HepG2 (cell line): ENCODE measurements at regions not wholly inside any gene's neighbourhood (a gene's known extent, or its start where the extent isn't known, plus 50 kb on each side); places are given as distances from the start of the nearest gene placed in this dataset.

ENCODE experiments used
- ATAC-seq: fragments of 200-7000 bp; cut with Tn5 transposase; 3 replicates; pipeline ENCODE4 v1.9.1; 2020; ENCODE audit warnings: mild to moderate bottlenecking, moderate library complexity
- BruUV-seq: library from RNA; stranded (reverse); fragments of 400-500 nt; replicated peaks from 2 replicates; lab custom pipeline; 2021; lab: Mats Ljungman, UMichigan
- CTCF ChIA-PET: fragments of 300-600 bp; formaldehyde crosslinking; extraction: SDS; loops from one replicate; lab custom pipeline; 2021; ENCODE audit warnings: low total read pairs, inconsistent platforms, low intra/inter-chr PET ratio; lab: Yijun Ruan, JAX
- POLR2A ChIA-PET: fragments of 350-600 bp; sonication (Branson Sonifier 250); formaldehyde crosslinking; loops from one replicate; lab custom pipeline; 2020; ENCODE audit warnings: antibody characterized with exemption, inconsistent platforms; lab: Yijun Ruan, JAX
- DNase-seq: peaks from one replicate; pipeline ENCODE4 v3.0.0-alpha.2; 2015; ENCODE audit warnings: low spot score
- FAIRE-seq: peaks from 3 replicates; lab custom pipeline; 2011; peaks lifted over from hg19 to GRCh38; lab: Jason Lieb, UNC
- H2AFZ ChIP-seq: one replicate; pipeline ENCODE4 v1.6.1; 2011; ENCODE audit warnings: low read length, inconsistent platforms
- H3K27ac ChIP-seq: fragments of 300-600 bp; 3 replicates; pipeline ENCODE4 v1.8.0; 2011; ENCODE audit warnings: mixed run types, mild to moderate bottlenecking, mixed read lengths, low read length, inconsistent platforms; ENCODE audit not compliant: insufficient read depth; ENCODE audit errors: extremely low read length
- H3K27me3 ChIP-seq, 2 experiments: fragments of 200-600 bp in 1 of 2; 2 replicates in 1 of 2; 3 replicates in 1 of 2; pipeline versions ENCODE4 v1.6.0 to v1.8.0; 2011; ENCODE audit warnings: low read length in 2 of 2, mild to moderate bottlenecking in 2 of 2, moderate library complexity in 2 of 2, inconsistent platforms in 1 of 2; ENCODE audit not compliant: insufficient read depth in 2 of 2, control insufficient read depth in 1 of 2
- H3K36me3 ChIP-seq, 2 experiments: fragments of 200-600 bp in 1 of 2; replicated peaks in 1 of 2; 2 replicates in 1 of 2; 3 replicates in 1 of 2; pipeline versions ENCODE4 v1.5.1 to v1.8.0; 2011; ENCODE audit warnings: low read length in 2 of 2, inconsistent platforms in 1 of 2; ENCODE audit not compliant: insufficient read depth in 2 of 2, control insufficient read depth in 1 of 2
- H3K4me1 ChIP-seq: 2 replicates; pipeline ENCODE4 v1.5.1; 2012; ENCODE audit warnings: low read length, inconsistent platforms; ENCODE audit not compliant: insufficient read depth
- H3K4me2 ChIP-seq: 2 replicates; pipeline ENCODE4 v1.6.0; 2011; ENCODE audit warnings: low read depth, low read length, inconsistent platforms
- H3K4me3 ChIP-seq, 3 experiments: fragments of 200-600 bp in 1 of 3; sonication (generic), shearing (Covaris generic) in 1 of 3; replicated peaks in 1 of 3; 2 replicates each; pipeline ENCODE4 v1.5.1; 2011 to 2016; ENCODE audit warnings: low read length in 3 of 3, inconsistent platforms in 2 of 3, low read depth in 2 of 3, mild to moderate bottlenecking in 2 of 3, control low read depth in 1 of 3, mixed read lengths in 1 of 3; ENCODE audit not compliant: insufficient read depth in 1 of 3
- H3K79me2 ChIP-seq: one replicate; pipeline ENCODE4 v1.6.1; 2011; ENCODE audit warnings: low read length, inconsistent platforms; ENCODE audit not compliant: insufficient read depth
- H3K9ac ChIP-seq: 2 replicates; pipeline ENCODE4 v1.6.0; 2011; ENCODE audit warnings: mild to moderate bottlenecking, low read depth, low read length, inconsistent platforms; ENCODE audit not compliant: insufficient read depth
- H3K9me3 ChIP-seq: 2 replicates; pipeline ENCODE4 v1.5.1; 2012; ENCODE audit warnings: mild to moderate bottlenecking, low read length
- H4K20me1 ChIP-seq: 2 replicates; pipeline ENCODE4 v1.6.0; 2011; ENCODE audit warnings: inconsistent platforms, mild to moderate bottlenecking, low read length, moderate library complexity; ENCODE audit not compliant: insufficient read depth
- CENPX ChIP-seq: sonication (generic); formaldehyde crosslinking; IDR thresholded peaks from 2 replicates; pipeline ENCODE4 v1.9.0; 2021; ENCODE audit warnings: mild to moderate bottlenecking, missing genetic modification reagents, moderate library complexity
- MAFF ChIP-seq: IDR thresholded peaks from 2 replicates; pipeline ENCODE4 v1.6.1; 2011; ENCODE audit warnings: low read depth, low read length, improper control_type of control experiment
- MAFK ChIP-seq, 2 experiments: IDR thresholded peaks in 1 of 2; conservative IDR thresholded peaks in 1 of 2; 2 replicates each; pipeline ENCODE4 v1.6.1; 2011; ENCODE audit warnings: improper control_type of control experiment in 2 of 2, low read length in 2 of 2
- PHF8 ChIP-seq: sonication (generic); formaldehyde crosslinking; IDR thresholded peaks from 2 replicates; pipeline ENCODE4 v1.5.0; 2020; ENCODE audit warnings: missing genetic modification reagents
- PITX1 ChIP-seq: sonication (generic); formaldehyde crosslinking; IDR thresholded peaks from 2 replicates; pipeline ENCODE4 v1.5.1; 2020; ENCODE audit warnings: mild to moderate bottlenecking, missing genetic modification reagents
- ZFP62 ChIP-seq: sonication (generic); formaldehyde crosslinking; IDR thresholded peaks from 2 replicates; pipeline ENCODE4 v1.4.0; 2020; ENCODE audit warnings: missing genetic modification reagents
- ZKSCAN5 ChIP-seq: sonication (generic); formaldehyde crosslinking; IDR thresholded peaks from 2 replicates; pipeline ENCODE4 v1.5.1; 2020; ENCODE audit warnings: mild to moderate bottlenecking, missing genetic modification reagents
- ZNF136 ChIP-seq: sonication (generic); formaldehyde crosslinking; IDR thresholded peaks from 2 replicates; pipeline ENCODE4 v1.8.1; 2022; ENCODE audit warnings: low read depth, mild to moderate bottlenecking, moderate library complexity, missing genetic modification reagents
- ZNF34 ChIP-seq: sonication (generic); formaldehyde crosslinking; IDR thresholded peaks from 2 replicates; pipeline ENCODE4 v1.4.0; 2020; ENCODE audit warnings: mild to moderate bottlenecking, missing genetic modification reagents, borderline replicate concordance
- ZNF598 ChIP-seq: sonication (generic); formaldehyde crosslinking; IDR thresholded peaks from 2 replicates; pipeline ENCODE4 v1.5.1; 2020; ENCODE audit warnings: mild to moderate bottlenecking, missing genetic modification reagents, borderline replicate concordance
- ZNF839 ChIP-seq: sonication (generic); formaldehyde crosslinking; IDR thresholded peaks from 2 replicates; pipeline ENCODE4 v1.4.0; 2020; ENCODE audit warnings: missing genetic modification reagents, mild to moderate bottlenecking, borderline replicate concordance
- WGBS: methylation state at CpG from one replicate; pipeline ENCODE4 v1.1.6; 2017; ENCODE audit warnings: low lambda C conversion rate; 5-methylcytosine and 5-hydroxymethylcytosine counted together
- in situ Hi-C: cut with HindIII; loops from 2 replicates; pipeline ENCODE4 v1.10.0; 2017; ENCODE audit warnings: low pct_unique_long_range_greater_than_20kb; ENCODE audit not compliant: extremely low pct_ligation_motif_present
- intact Hi-C: fragments of 100-400 bp; cut with micrococcal nuclease; formaldehyde crosslinking; loops from one replicate; pipeline ENCODE4 v1.10.0; 2022; ENCODE audit not compliant: unreplicated experiment
- TF ChIP-seq, protein P1 (sequence below): sonication (generic); formaldehyde crosslinking; IDR thresholded peaks from 2 replicates; pipeline ENCODE4 v1.5.0; 2020; ENCODE audit warnings: missing genetic modification reagents
- TF ChIP-seq, protein P2 (sequence below): sonication (generic); formaldehyde crosslinking; conservative IDR thresholded peaks from 2 replicates; pipeline ENCODE4 v1.4.0; 2020; ENCODE audit warnings: missing genetic modification reagents
- TF ChIP-seq, protein P3 (sequence below): sonication (generic); formaldehyde crosslinking; IDR thresholded peaks from 2 replicates; pipeline ENCODE4 v1.4.0; 2020; ENCODE audit warnings: missing genetic modification reagents

DNA sequence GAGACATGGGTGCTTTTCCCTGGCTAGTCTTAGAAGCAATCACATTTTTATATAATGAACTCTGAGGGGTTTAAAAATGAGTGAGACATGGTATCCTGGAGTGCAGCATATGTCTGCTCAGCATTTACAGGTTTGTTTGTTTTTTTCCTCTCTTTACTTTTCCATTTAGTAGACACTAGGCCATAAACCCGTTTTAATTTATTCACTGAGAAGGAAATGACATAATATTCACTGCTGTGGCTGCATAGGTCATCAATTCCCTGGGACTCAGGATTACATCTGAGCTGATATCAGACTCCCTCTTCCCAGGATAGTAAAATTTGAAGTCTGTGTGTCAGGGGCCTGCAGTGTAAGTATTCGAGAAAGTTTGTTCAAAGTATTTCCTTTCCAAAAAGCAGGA, 178.9 kb upstream of the SPRY1 start:
- H2AFZ ChIP-seq = no peak overlapping the region
- ATAC-seq (no peak), FAIRE-seq (no peak), DNase-seq (no peak)
- no peaks in the 10 kb centered on the region; a peak in 1 of 5 replicates for H3K27me3 ChIP-seq
- ChIA-PET POLR2A (no interaction called here), CTCF (no interaction called here)
- no TSS peak for BruUV-seq
- no peaks in the 10 kb centered on the region for H3K36me3 ChIP-seq
- H3K9me3 ChIP-seq = no peaks in the 10 kb centered on the region
- no peak overlapping the region for H3K4me3 ChIP-seq
- H4K20me1 ChIP-seq = no peaks in the 10 kb centered on the region
- no peaks in the 10 kb centered on the region for H3K4me1 ChIP-seq
- WGBS = 95% methylated on average over 2 of the region's 2 CpGs
- no peak overlapping the region for H3K9ac ChIP-seq
- TF ChIP-seq MAFK (conservative IDR thresholded peaks at IDR 0.05 in 1 of 2, IDR thresholded peaks at IDR 0.05 in 1 of 2; ENCODE audit: low read length in 2 of 2) = 0 out of 4 replicates have a peak, but pooled peaks of 1 of the 2 experiments have one; percentile 2
- TF ChIP-seq ZNF598 (CRISPR knock-in tag) = no peak
- TF ChIP-seq, protein P1, sequence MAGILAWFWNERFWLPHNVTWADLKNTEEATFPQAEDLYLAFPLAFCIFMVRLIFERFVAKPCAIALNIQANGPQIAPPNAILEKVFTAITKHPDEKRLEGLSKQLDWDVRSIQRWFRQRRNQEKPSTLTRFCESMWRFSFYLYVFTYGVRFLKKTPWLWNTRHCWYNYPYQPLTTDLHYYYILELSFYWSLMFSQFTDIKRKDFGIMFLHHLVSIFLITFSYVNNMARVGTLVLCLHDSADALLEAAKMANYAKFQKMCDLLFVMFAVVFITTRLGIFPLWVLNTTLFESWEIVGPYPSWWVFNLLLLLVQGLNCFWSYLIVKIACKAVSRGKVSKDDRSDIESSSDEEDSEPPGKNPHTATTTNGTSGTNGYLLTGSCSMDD (CRISPR knock-in tag) = no peak
- 0 out of 2 replicates have a peak, but pooled peaks have one; percentile 27 for TF ChIP-seq MAFF
- TF ChIP-seq ZNF839 (CRISPR knock-in tag) = no peak
- no peak for TF ChIP-seq PHF8
- no peak for TF ChIP-seq ZKSCAN5
- TF ChIP-seq ZNF136 (CRISPR knock-in tag) = no peak
- H3K79me2 ChIP-seq = no peaks in the 10 kb centered on the region
- intact Hi-C loops (no loop called here), in situ Hi-C loops (loop anchor here (5.0 kb wide), 1 partner anchor 150 kb away; no protein-coding TSS in a partner anchor)
- H3K27ac ChIP-seq = no peak overlapping the region
- H3K4me2 ChIP-seq = no peak overlapping the region

DNA sequence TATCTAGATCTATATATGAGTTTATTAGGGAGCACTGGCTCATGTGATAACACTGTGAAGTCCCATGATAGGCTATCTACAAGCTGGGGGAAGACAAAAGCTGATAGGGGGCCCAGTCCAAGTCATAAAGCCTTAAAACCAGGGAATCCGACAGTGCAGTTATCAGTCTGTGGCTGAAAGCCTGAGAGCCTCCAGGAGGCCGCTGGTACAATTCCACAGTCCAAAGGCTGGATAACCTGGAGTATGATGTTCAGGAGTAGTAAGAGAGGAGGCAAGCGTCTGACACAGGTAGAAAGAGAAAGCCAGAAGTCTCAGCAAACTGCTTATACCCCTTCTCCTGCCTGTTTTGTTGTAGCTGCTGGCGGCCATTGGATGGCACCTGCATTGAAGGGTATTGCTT, 177.6 kb upstream of the SPRY1 start:
- Histone ChIP-seq H3K4me1 (no peaks in the 10 kb centered on the region), H3K27me3 (no peaks in the 10 kb centered on the region; a peak in 1 of 5 replicates), H3K36me3 (no peaks in the 10 kb centered on the region), H3K4me2 (no peak overlapping the region), H4K20me1 (no peaks in the 10 kb centered on the region), H3K79me2 (no peaks in the 10 kb centered on the region), H3K9ac (no peak overlapping the region), H3K9me3 (no peaks in the 10 kb centered on the region), H2AFZ (no peak overlapping the region), H3K4me3 (no peak overlapping the region), H3K27ac (no peak overlapping the region)
- FAIRE-seq (no peak), ATAC-seq (no peak), DNase-seq (no peak)
- no TSS peak for BruUV-seq
- CTCF ChIA-PET = no interaction called here
- POLR2A ChIA-PET = no interaction called here
- in situ Hi-C loops (loop anchor here (5.0 kb wide), 1 partner anchor 148 kb away; no protein-coding TSS in a partner anchor), intact Hi-C loops (no loop called here)
- 90% methylated on average over 4 of the region's 4 CpGs for WGBS
- TF ChIP-seq, protein P2, sequence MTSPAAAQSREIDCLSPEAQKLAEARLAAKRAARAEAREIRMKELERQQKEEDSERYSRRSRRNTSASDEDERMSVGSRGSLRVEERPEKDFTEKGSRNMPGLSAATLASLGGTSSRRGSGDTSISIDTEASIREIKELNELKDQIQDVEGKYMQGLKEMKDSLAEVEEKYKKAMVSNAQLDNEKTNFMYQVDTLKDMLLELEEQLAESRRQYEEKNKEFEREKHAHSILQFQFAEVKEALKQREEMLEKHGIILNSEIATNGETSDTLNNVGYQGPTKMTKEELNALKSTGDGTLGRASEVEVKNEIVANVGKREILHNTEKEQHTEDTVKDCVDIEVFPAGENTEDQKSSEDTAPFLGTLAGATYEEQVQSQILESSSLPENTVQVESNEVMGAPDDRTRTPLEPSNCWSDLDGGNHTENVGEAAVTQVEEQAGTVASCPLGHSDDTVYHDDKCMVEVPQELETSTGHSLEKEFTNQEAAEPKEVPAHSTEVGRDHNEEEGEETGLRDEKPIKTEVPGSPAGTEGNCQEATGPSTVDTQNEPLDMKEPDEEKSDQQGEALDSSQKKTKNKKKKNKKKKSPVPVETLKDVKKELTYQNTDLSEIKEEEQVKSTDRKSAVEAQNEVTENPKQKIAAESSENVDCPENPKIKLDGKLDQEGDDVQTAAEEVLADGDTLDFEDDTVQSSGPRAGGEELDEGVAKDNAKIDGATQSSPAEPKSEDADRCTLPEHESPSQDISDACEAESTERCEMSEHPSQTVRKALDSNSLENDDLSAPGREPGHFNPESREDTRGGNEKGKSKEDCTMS = no peak
- TF ChIP-seq ZFP62 (CRISPR knock-in tag) (no peak), ZNF34 (no peak), PITX1 (CRISPR knock-in tag) (no peak), CENPX (CRISPR knock-in tag) (no peak)
- TF ChIP-seq, protein P3, sequence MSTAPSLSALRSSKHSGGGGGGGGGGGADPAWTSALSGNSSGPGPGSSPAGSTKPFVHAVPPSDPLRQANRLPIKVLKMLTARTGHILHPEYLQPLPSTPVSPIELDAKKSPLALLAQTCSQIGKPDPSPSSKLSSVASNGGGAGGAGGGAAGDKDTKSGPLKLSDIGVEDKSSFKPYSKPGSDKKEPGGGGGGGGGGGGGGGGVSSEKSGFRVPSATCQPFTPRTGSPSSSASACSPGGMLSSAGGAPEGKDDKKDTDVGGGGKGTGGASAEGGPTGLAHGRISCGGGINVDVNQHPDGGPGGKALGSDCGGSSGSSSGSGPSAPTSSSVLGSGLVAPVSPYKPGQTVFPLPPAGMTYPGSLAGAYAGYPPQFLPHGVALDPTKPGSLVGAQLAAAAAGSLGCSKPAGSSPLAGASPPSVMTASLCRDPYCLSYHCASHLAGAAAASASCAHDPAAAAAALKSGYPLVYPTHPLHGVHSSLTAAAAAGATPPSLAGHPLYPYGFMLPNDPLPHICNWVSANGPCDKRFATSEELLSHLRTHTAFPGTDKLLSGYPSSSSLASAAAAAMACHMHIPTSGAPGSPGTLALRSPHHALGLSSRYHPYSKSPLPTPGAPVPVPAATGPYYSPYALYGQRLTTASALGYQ (CRISPR knock-in tag) = no peak
